AML-193 (cell line): ENCODE measurements at regions not wholly inside any gene's neighbourhood (a gene's known extent, or its start where the extent isn't known, plus 50 kb on each side); places are given as distances from the start of the nearest gene placed in this dataset.

Experiments used
- DNase-seq, 2 experiments: peaks; one replicate each; lab custom pipeline; 2025; lab: John Stamatoyannopoulos, UW

GRCh38 chr5:26232706-26233105 is 805.7 kb downstream of the CDH9 start:
- DNase-seq: no peak

GRCh38 chr5:26231316-26231715 is 807.1 kb downstream of the CDH9 start:
- no peak for DNase-seq

GRCh38 chr5:26229848-26230247 is 808.5 kb downstream of the CDH9 start:
- DNase-seq: no peak

GRCh38 chr5:26227245-26227644 is 811.1 kb downstream of the CDH9 start:
- no peak for DNase-seq

- no peak for DNase-seq
Observed at GRCh38 chr5:26205121-26205520, 833.3 kb downstream of the CDH9 start.

- no peak for DNase-seq
Observed at GRCh38 chr5:26193626-26194025, 844.8 kb downstream of the CDH9 start.

GRCh38 chr5:26192486-26192885 is 845.9 kb downstream of the CDH9 start:
- DNase-seq: no peak

- no peak for DNase-seq
Observed at GRCh38 chr5:26181582-26181981, 856.8 kb downstream of the CDH9 start.

GRCh38 chr5:26148569-26149107 is 889.7 kb downstream of the CDH9 start:
- DNase-seq: no peak

- no peak for DNase-seq
Observed at GRCh38 chr5:26143259-26143658, 895.1 kb downstream of the CDH9 start.

GRCh38 chr5:26121338-26121737 is 917.0 kb downstream of the CDH9 start:
- no peak for DNase-seq

GRCh38 chr5:26104175-26104574 is 934.2 kb downstream of the CDH9 start:
- no peak for DNase-seq

- DNase-seq: no peak
Observed at GRCh38 chr5:26060212-26060611, 978.2 kb downstream of the CDH9 start.

- DNase-seq: no peak
Observed at GRCh38 chr5:26054594-26054993, 983.8 kb downstream of the CDH9 start.

GRCh38 chr5:26034813-26035212 is 1003.6 kb downstream of the CDH9 start:
- DNase-seq: no peak

GRCh38 chr5:26031481-26031880 is 1006.9 kb downstream of the CDH9 start:
- DNase-seq: no peak

- no peak for DNase-seq
Observed at GRCh38 chr5:26026044-26026443, 1012.3 kb downstream of the CDH9 start.

- DNase-seq: no peak
Observed at GRCh38 chr5:26024774-26025173, 1013.6 kb downstream of the CDH9 start.

- DNase-seq: no peak
Observed at GRCh38 chr5:26023361-26023760, 1015.0 kb downstream of the CDH9 start.

GRCh38 chr5:26014206-26014605 is 1024.2 kb downstream of the CDH9 start:
- DNase-seq: no peak

GRCh38 chr5:26012078-26012477 is 1026.3 kb downstream of the CDH9 start:
- DNase-seq: no peak

- no peak for DNase-seq
Observed at GRCh38 chr5:26009742-26010141, 1028.6 kb downstream of the CDH9 start.

GRCh38 chr5:26003966-26004365 is 1034.4 kb downstream of the CDH9 start:
- DNase-seq: no peak

- no peak for DNase-seq
Observed at GRCh38 chr5:25995209-25995608, 1043.2 kb downstream of the CDH9 start.

GRCh38 chr5:25993701-25994100 is 1044.7 kb downstream of the CDH9 start:
- DNase-seq: no peak
